NCI-H2171 treated with DMSO at 0.1 percent for 48 hours (cell line): ENCODE measurements at regions not wholly inside any gene's neighbourhood (a gene's known extent, or its start where the extent isn't known, plus 50 kb on each side); places are given as distances from the start of the nearest gene placed in this dataset.

ENCODE experiments used
- DNase-seq: peaks from one replicate; lab custom pipeline; 2025; lab: John Stamatoyannopoulos, UW

- DNase-seq: no peak
Measured at GRCh38 chr4:123497340-123497739, 100.7 kb downstream of the SPRY1 start.

GRCh38 chr4:123501733-123502132 lies 105.1 kb downstream of the SPRY1 start:
- DNase-seq: no peak

- no peak for DNase-seq
Measured at GRCh38 chr4:123503698-123504363, 107.2 kb downstream of the SPRY1 start.

GRCh38 chr4:123505095-123506010 lies 108.8 kb downstream of the SPRY1 start:
- DNase-seq: peak; percentile 13

- no peak for DNase-seq
Measured at GRCh38 chr4:123506011-123506695, 109.6 kb downstream of the SPRY1 start.

- peak; percentile 11 for DNase-seq
Measured at GRCh38 chr4:123507376-123507775, 110.8 kb downstream of the SPRY1 start.

GRCh38 chr4:123510221-123510620 lies 113.6 kb downstream of the SPRY1 start:
- DNase-seq: peak; percentile 76

DNA sequence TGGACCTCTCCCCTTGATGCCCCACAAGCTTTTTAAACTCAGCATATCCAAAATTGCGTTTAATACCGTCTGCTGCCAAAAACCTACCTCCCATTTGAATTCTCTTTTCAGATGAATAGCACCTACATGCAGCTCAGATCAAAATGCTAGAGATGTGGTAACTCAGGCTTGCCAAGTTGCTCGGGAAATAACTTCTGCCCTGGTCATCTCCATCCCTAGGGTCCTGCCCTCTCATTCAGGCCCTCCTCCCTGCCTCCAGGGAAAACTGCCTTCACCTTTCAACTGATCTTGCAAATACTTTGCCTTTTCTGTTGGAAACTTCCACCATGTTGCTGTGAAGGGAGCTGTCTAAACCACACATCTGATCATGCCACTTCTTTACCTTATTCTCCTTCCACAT lies 114.1 kb downstream of the SPRY1 start:
- no peak for DNase-seq

DNA sequence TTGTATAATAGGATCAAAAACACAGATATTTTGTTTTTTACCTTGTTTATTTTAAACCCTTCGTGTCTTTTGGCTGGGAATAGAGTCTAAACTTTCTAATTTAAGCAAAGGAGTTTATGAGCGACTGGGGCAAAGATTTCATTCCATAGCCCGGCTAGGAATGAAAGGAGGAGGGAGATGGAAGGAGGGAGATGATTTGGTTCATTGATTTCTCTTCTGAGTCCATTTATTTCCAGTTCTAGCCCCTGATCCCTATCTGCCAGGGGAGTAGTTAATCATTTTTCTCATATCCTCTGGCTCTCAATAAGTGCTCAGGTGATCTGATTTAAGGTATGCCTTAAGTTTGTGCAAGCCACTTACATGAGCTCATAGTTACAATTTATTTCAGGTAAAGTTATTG lies 120.0 kb downstream of the SPRY1 start:
- no peak for DNase-seq

DNA sequence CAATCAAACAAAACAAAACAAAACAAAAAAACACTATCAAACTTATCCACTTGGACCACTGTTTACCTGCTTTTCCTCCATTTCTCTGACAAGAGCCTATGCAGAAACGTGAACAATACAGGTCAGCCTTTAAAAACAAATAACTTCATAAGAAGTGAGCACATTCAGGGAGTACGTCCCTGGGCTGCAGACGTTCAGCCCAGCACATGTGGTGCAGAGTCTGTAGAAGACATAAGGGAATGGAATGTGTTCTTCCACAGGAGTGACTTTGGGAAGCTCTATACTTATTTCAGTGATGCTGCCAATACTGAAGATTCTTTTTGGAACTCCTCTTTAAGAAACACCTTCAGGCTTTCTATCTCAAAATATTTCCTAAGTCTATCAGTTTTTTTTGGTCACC lies 120.6 kb downstream of the SPRY1 start:
- DNase-seq: no peak

GRCh38 chr4:123517971-123518370 lies 121.4 kb downstream of the SPRY1 start:
- DNase-seq: no peak

DNA sequence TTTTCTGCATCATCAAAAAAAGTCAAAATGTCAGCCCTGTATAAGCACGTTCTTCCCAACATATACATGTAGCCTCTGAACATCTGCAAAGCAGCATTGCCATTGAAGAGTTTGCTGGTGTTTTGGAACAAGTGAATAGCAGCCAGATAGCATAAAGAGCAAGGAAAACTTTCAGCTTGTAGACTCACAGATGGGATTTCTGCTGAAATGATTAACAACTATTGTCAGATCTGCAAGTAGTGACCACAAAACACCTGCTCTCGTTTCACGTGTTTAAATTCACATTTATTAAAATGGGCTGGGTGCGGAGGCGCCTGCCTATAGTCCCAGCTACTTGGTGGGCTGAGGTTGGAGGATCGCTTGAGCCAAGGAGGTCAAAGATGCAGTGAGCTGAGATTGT lies 123.7 kb downstream of the SPRY1 start:
- DNase-seq: no peak

GRCh38 chr4:123522081-123522480 lies 125.5 kb downstream of the SPRY1 start:
- no peak for DNase-seq

DNA sequence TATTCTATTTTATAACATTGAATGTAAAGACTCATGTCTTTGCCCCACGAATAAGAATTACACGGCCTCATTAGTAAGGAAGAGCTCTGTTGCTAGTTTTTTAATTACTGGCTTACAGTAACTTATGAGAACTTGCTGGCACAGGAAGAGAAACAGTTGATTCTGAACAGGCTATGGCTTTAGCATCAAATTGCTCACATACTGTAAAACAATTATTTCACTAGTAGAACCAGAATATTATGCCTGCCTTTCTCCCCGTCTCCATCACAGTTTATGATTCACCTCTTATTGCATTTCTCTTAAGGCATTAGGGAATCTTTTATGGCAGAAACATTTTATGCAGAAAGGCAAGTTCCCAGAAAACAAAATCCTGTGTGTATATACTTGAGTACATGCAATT lies 126.1 kb downstream of the SPRY1 start:
- no peak for DNase-seq

GRCh38 chr4:123524958-123525628 lies 128.5 kb downstream of the SPRY1 start:
- DNase-seq: no peak

GRCh38 chr4:123526511-123526910 lies 129.9 kb downstream of the SPRY1 start:
- no peak for DNase-seq

DNA sequence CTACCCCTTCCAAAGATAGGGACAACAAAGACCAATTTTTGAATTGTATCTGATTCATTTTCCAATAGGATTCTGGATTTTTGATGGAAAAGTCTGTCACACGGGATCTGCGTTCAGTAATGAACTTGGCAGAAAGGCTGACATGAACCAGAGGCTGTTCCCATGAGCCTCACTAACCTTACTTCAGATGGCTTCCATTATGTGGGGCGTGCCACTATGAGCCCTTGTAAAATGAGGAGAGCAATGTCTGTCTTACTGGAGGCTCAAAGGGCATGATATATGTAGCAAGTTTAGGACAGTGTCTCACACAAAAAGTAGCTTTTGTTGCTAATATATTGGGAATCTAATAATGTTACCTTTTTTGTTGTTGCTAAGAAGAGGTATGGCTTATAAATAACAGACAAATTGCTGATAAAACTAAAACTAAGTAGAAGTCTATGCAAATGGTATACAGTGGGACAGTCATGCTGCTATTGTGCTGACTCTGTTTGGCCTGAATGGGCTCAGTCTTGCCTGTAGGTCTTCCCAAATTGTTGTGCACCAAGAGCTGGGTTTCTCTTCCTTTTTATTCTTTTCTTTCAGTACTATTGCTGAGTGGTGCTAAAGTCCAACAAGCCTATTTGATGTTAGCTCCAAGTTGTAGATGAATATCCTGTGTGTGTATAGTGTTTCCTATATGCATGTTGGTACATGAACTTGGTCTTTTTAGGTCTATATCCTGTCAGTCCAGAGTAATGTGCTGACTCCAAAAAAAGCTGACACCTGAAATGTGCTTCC lies 132.1 kb downstream of the SPRY1 start:
- DNase-seq: no peak

DNA sequence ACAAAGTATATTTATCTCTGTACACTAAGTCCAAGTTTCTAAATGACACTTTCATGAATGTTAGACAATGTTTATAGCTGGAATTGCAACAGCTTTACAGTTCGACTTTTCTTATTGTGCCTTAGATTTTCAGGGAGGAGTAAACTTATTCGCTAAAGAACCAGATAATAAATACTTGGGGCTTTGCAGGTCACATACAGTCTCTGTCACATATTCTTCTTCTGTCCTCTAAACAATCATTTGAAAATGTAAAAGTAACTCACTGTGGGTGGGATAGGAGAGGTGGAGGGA lies 132.6 kb downstream of the SPRY1 start:
- no peak for DNase-seq

DNA sequence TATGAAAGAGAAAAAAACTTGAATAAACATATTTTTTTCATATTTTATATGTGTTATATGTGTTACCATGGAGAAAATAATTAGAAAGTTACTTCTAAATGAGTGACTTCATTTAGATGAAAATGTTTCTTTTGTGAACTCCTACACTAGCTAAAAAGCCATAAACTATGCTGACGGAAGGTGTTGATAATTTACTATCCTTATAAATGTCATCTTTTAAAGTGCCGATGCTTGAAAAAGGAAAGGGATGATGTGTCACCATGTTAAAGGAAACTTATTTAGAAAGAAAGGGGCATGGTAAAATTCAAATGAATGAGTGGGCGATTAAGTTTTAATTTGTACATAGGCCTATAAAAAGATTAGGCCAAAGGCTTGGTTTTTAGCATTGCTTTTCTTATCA lies 133.8 kb downstream of the SPRY1 start:
- DNase-seq: no peak

DNA sequence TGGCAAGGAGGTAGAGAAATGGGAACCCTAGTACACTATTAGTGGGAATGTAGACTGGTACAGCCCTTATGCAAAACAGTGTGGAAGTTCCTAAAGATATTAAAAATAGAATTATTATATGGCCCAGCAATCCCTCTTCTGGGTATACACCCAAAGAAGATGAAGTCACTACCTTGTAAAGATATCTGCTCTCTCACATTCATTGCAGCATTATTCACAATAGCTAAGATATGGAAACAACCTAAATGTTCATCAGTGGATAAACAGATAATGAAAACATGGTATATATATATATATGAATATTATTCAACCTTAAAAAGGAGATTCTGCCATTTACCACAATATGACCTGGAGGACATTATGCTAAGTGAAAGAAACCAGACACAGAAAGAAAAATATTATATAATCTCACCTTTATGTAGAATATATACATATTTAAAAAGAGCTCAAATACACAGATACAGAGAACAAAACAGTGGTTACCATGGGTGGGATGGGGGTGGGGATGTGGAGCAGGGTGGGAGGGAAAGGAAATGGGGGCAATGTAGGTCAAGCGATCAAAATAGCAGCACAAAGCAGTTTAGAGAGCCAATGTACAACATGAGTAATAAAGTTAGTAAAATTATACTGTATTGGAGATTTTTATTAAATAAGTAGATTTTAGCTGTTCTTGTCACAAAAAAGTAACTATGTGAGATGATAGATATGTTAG lies 138.6 kb downstream of the SPRY1 start:
- no peak for DNase-seq

- no peak for DNase-seq
Measured at GRCh38 chr4:123536225-123536624, 139.6 kb downstream of the SPRY1 start.
